SK-N-SH (cell line): ENCODE measurements at regions not wholly inside any gene's neighbourhood (a gene's known extent, or its start where the extent isn't known, plus 50 kb on each side); places are given as distances from the start of the nearest gene placed in this dataset.

Experiments
- CTCF ChIP-seq: fragments of 200-600 bp; sonication (generic); IDR thresholded peaks from 2 replicates; pipeline ENCODE4 v1.6.1; 2017; ENCODE audit warnings: antibody characterized with exemption, mild to moderate bottlenecking, moderate library complexity
- ELF1 ChIP-seq: IDR thresholded peaks from 2 replicates; pipeline ENCODE4 v1.4.0; 2012
- EZH2phosphoT487 ChIP-seq: fragments of 200-600 bp; sonication (generic); IDR thresholded peaks from 2 replicates; pipeline ENCODE4 v1.6.1; 2017; ENCODE audit warnings: low read depth, mixed run types, mild to moderate bottlenecking, antibody characterized with exemption, moderate library complexity, borderline replicate concordance
- MXI1 ChIP-seq: IDR thresholded peaks from 2 replicates; pipeline ENCODE4 v1.6.1; 2012; ENCODE audit warnings: mild to moderate bottlenecking, low read depth, low read length, improper control_type of control experiment
- NRF1 ChIP-seq: IDR thresholded peaks from 2 replicates; pipeline ENCODE4 v1.6.1; 2012; ENCODE audit warnings: low read depth, mild to moderate bottlenecking, low read length
- POLR2AphosphoS5 ChIP-seq: IDR thresholded peaks from 2 replicates; pipeline ENCODE4 v1.6.1; 2012; ENCODE audit warnings: low read depth, low read length
- RAD21 ChIP-seq: IDR thresholded peaks from 2 replicates; pipeline ENCODE4 v1.6.1; 2012; ENCODE audit warnings: mild to moderate bottlenecking, low read length
- RCOR1 ChIP-seq: fragments of 150-350 bp; IDR thresholded peaks from 2 replicates; pipeline ENCODE4 v1.6.1; 2017; ENCODE audit warnings: antibody characterized with exemption, low read length
- REST ChIP-seq: IDR thresholded peaks from 2 replicates; pipeline ENCODE4 v1.6.1; 2012; ENCODE audit warnings: mild to moderate bottlenecking, low read depth, low read length, moderate library complexity
- RFX5 ChIP-seq: IDR thresholded peaks from 2 replicates; pipeline ENCODE4 v1.6.1; 2012; ENCODE audit warnings: mild to moderate bottlenecking, improper control_type of control experiment, low read length
- SIN3A ChIP-seq: IDR thresholded peaks from 2 replicates; pipeline ENCODE4 v1.6.1; 2012; ENCODE audit warnings: low read depth, mild to moderate bottlenecking, low read length, moderate library complexity, borderline replicate concordance
- TAF1 ChIP-seq: IDR thresholded peaks from 2 replicates; pipeline ENCODE4 v1.6.1; 2012; ENCODE audit warnings: low read depth, mild to moderate bottlenecking, low read length, moderate library complexity, borderline replicate concordance
- TEAD4 ChIP-seq: IDR thresholded peaks from 2 replicates; pipeline ENCODE4 v1.4.0; 2012; ENCODE audit warnings: mild to moderate bottlenecking, borderline replicate concordance; ENCODE audit not compliant: insufficient read depth
- ZBTB33 ChIP-seq: IDR thresholded peaks from 2 replicates; pipeline ENCODE4 v1.4.0; 2012; ENCODE audit warnings: low read depth, borderline replicate concordance

- TF ChIP-seq SIN3A (no peak), EZH2phosphoT487 (no peak), POLR2AphosphoS5 (no peak), RAD21 (no peak), ZBTB33 (no peak), CTCF (no peak), RCOR1 (no peak), TAF1 (no peak), ELF1 (no peak), TEAD4 (no peak), REST (no peak), MXI1 (no peak), RFX5 (no peak), NRF1 (no peak)
These were observed 1038.1 kb upstream of the PRR20A start for GRCh38 chr13:56102641-56103040.
